ENCODE measurements at regions not wholly inside any gene's neighbourhood (a gene's known extent, or its start where the extent isn't known, plus 50 kb on each side); places are given as distances from the start of the nearest gene placed in this dataset.
"Not testable (repeated sequence)": the region's sequence is repeated elsewhere in the genome, so short reads cannot be mapped to it uniquely, and the experiment has no call there.

GRCh38 chr16:29278097-29278871 lies 128.2 kb downstream of the NPIPB11 start:
- not testable (repeated sequence) for DNase-seq (ENCODE audit: low read depth in 2 of 2)

- DNase-seq (ENCODE audit: low read depth in 2 of 2): not testable (repeated sequence)
Measured at GRCh38 chr16:29276446-29276845, 130.1 kb downstream of the NPIPB11 start.

- not testable (repeated sequence) for DNase-seq (ENCODE audit: low read depth in 2 of 2)
Measured at GRCh38 chr16:29274055-29275035, 132.2 kb downstream of the NPIPB11 start.

GRCh38 chr16:29273298-29274054 lies 133.0 kb downstream of the NPIPB11 start:
- DNase-seq (ENCODE audit: low read depth in 2 of 2): not testable (repeated sequence)

- DNase-seq (ENCODE audit: low read depth in 2 of 2): not testable (repeated sequence)
Measured at GRCh38 chr16:29271721-29272675, 134.5 kb downstream of the NPIPB11 start.

- DNase-seq (ENCODE audit: low read depth in 2 of 2): not testable (repeated sequence)
Measured at GRCh38 chr16:29270923-29271322, 135.6 kb downstream of the NPIPB11 start.

- DNase-seq (ENCODE audit: low read depth in 2 of 2): not testable (repeated sequence)
Measured at GRCh38 chr16:29270033-29270432, 136.5 kb downstream of the NPIPB11 start.

GRCh38 chr16:29269192-29269811 lies 137.2 kb downstream of the NPIPB11 start:
- not testable (repeated sequence) for DNase-seq (ENCODE audit: low read depth in 2 of 2)

- DNase-seq (ENCODE audit: low read depth in 2 of 2): not testable (repeated sequence)
Measured at GRCh38 chr16:29268785-29269191, 137.7 kb downstream of the NPIPB11 start.

- DNase-seq (ENCODE audit: low read depth in 2 of 2): not testable (repeated sequence)
Measured at GRCh38 chr16:29268348-29268747, 138.2 kb downstream of the NPIPB11 start.

- not testable (repeated sequence) for DNase-seq (ENCODE audit: low read depth in 2 of 2)
Measured at GRCh38 chr16:29267891-29268290, 138.6 kb downstream of the NPIPB11 start.

GRCh38 chr16:29267055-29267619 lies 139.4 kb downstream of the NPIPB11 start:
- DNase-seq (ENCODE audit: low read depth in 2 of 2): not testable (repeated sequence)

- not testable (repeated sequence) for DNase-seq (ENCODE audit: low read depth in 2 of 2)
Measured at GRCh38 chr16:29266612-29267011, 139.9 kb downstream of the NPIPB11 start.

GRCh38 chr16:29265255-29265853 lies 141.2 kb downstream of the NPIPB11 start:
- not testable (repeated sequence) for DNase-seq (ENCODE audit: low read depth in 2 of 2)

GRCh38 chr16:29264080-29264837 lies 142.3 kb downstream of the NPIPB11 start:
- not testable (repeated sequence) for DNase-seq (ENCODE audit: low read depth in 2 of 2)

GRCh38 chr16:29262725-29263124 lies 143.8 kb downstream of the NPIPB11 start:
- not testable (repeated sequence) for DNase-seq (ENCODE audit: low read depth in 2 of 2)

GRCh38 chr16:29261427-29262248 lies 144.9 kb downstream of the NPIPB11 start:
- not testable (repeated sequence) for DNase-seq (ENCODE audit: low read depth in 2 of 2)

Measured in stimulated activated CD8-positive, alpha-beta memory T cell treated with anti-CD3 and anti-CD28 coated beads, Interleukin-15, amount 100 ng/mL, for 4 hours (primary cell).